T-helper 1 cell treated with Interleukin-12 subunit alpha and Interleukin-12 subunit beta and Interleukin-4 antibody, amounts not matched to agents 30 ng/mL and 1 ng/mL, for 36 hours (primary cell): ENCODE measurements at regions not wholly inside any gene's neighbourhood (a gene's known extent, or its start where the extent isn't known, plus 50 kb on each side); places are given as distances from the start of the nearest gene placed in this dataset.

Experiments
- intact Hi-C: fragments of 100-400 bp; cut with micrococcal nuclease; formaldehyde crosslinking; loops from one replicate; pipeline ENCODE4 v1.15.1; 2024

GRCh38 chr21:24785033-24785432, 822.2 kb downstream of the MRPL39 start:
- intact Hi-C loops: no loop called here

DNA sequence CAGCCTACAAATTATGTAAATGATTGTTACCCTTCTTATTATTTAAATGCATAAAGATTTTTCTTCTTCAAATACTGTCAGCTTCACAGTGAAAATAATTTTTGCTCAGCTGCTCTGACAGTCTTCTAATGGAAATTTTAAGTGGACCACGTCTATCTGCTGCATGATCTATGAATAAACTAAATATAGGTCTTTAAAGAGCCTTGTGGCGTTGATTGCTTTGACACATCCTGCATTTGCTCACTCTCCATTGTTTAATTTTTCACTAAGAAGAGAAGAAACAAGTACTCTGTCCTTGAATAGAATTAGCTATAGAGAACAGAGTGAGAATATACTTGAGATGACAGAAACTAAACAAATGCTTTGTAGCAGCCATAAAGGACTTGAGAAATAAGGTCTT, 826.1 kb downstream of the MRPL39 start:
- intact Hi-C loops: no loop called here

DNA sequence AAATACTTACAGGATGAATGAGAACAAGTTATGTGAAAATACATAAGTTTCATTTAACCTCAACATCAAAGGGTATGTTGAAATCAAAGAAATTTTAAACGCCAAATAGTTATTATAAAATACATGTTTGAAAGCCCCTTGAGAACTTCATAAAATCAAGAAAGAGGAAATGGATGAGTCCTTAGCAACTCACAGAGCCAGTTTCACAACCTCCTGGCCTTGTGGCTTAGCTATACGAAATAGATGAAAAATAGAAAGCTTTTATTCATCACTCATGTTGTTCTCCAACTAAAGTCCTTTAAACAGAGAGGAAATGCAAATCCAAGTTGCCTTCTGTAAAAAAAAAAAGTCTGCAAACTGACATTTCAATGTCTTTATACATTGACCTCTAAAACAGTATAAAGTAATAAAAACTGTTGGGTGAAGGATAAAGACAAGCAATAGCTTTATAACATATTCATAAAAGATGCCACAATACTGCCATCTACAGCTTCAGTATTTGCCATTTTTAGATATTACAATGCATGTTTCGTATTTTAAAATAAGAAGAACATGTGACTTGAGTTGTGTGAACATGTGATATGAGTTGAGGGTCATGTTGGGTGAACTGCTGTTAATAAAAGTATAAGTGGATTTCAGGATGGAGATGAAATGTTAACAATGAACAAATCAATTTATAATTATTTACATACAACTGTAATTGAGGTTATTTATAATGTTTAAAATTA, 847.8 kb downstream of the MRPL39 start:
- intact Hi-C loops: no loop called here

- intact Hi-C loops: no loop called here
Observed at GRCh38 chr21:24738063-24738462, 869.2 kb downstream of the MRPL39 start.

DNA sequence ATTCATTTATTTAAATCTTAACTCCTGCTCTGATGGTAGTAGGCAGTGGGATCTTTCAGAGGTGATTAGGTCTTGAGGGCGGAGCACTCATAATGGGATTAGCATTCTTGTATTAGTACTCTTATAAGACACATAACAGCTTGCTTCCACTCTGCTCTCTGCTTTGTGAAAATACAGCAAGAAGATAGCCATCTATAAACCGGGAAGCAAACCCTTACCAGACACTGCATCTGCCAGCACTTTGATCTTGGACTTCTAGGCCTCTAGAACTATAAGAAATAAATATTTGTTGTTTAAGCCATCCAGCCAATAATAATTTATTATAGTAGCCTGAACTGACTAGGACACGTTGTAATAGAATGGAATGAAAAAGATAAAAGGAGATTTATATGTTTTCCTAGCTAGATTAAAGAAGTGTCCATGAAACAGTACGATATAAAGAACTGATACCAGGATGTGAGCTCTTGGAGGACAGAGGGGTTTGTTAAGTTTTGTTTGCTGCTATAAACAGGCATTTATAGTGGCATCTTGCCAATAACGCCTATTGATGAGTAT, 869.9 kb downstream of the MRPL39 start:
- intact Hi-C loops: no loop called here

DNA sequence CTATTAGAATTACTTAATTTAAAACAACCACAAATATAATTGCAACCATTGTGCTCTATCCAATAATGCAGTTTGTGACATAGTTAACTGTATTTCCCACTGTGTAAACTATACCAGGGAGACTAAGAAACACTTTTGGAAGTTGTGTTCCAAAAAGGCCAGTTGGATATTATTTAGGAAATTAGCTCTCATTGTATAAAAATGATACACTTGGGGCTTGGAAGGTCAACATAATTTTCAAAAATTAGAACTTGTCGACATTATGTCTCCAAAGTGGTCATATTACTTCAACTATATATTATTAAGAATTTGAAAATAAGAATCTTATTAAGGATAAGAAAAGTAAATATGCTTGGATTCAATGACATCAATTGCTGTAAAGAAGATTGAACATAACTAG, 876.6 kb downstream of the MRPL39 start:
- intact Hi-C loops: no loop called here

DNA sequence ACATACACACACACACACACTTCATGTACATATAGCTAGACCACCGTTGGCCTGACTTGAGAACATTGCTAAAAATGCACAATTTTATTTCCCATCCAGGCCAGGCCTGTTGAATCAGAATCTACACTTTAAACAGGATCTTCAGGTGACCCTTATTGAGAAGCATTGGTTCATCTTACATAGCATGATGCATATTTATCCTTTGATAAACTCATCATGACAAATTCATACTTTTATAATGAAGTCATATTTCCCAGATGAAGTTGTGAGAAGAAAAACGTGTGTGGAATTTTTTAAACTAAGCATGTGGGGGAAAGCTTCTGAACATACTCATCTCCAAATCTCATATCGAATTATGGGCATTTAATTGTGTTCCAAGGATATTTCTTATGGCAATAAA, 877.7 kb downstream of the MRPL39 start:
- intact Hi-C loops: no loop called here

GRCh38 chr21:24727803-24728440, 879.4 kb downstream of the MRPL39 start:
- intact Hi-C loops: no loop called here

GRCh38 chr21:24716281-24716918, 890.9 kb downstream of the MRPL39 start:
- intact Hi-C loops: no loop called here

DNA sequence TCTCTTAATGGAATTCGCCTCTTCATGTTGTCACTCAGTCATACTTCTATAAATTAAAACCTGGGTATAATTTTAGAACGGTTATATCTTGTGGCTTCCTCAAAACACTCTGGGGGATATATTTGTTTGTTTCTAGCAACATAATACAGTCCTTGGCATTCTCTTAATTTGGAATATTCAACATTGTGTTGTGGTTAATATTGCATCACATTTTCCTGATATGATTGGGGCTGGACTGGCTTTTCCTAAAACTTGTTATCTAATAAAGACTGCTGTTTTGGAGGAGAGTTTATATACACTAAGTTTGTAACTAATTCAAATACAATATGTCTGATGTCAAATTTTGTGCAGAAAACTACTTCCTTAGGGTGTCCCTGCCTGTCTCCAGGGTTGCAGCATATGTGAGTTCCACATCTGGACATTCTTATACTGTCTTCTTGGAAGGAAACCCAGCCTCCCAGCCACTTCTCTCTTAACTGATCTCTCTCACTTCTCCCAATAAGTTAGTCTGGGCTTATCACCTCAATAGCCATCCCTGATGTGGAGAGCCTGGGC, 892.6 kb downstream of the MRPL39 start:
- intact Hi-C loops: no loop called here

DNA sequence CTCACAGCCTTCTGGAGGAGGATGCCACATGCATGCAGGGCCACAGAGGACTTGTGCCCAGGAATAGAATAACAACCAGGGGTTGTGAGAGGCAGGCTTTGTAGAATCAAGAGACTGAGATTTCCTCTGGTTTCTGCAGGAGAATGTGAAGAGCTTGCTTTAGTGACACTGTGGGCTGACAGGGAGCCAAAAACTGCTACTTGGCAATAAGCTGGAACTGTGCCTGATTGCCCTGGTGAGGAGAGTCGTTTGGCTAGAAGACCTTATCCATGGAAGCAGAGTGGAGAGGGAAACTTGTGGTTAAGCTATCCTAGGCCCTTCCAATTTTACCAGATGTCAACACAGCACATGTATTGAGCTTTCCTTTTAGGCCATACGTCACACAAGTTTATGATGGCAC, 902.1 kb downstream of the MRPL39 start:
- intact Hi-C loops: no loop called here

GRCh38 chr21:24693779-24694178, 913.5 kb downstream of the MRPL39 start:
- intact Hi-C loops: no loop called here

- intact Hi-C loops: no loop called here
Observed at GRCh38 chr21:24681456-24681855, 925.8 kb downstream of the MRPL39 start.

DNA sequence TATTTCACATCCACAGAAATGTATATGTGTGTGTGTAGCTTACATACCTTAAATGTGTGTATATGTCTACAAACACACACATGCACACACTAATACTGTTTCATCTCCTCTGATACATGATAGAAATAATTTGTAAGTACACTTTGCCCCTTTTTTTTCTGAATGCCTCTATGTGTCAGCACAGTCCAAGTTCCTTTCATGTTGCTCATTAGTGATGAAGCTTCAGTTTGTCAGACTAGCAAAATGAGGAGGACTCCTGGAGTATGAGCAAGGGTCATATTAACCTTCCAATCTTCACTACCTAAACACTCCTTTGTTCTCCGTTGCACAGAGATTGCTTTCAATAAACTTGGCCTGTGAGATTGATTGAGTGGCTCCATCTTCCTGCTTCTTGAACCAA, 935.4 kb downstream of the MRPL39 start:
- intact Hi-C loops: no loop called here

GRCh38 chr21:24658926-24659325, 948.4 kb downstream of the MRPL39 start:
- intact Hi-C loops: no loop called here

DNA sequence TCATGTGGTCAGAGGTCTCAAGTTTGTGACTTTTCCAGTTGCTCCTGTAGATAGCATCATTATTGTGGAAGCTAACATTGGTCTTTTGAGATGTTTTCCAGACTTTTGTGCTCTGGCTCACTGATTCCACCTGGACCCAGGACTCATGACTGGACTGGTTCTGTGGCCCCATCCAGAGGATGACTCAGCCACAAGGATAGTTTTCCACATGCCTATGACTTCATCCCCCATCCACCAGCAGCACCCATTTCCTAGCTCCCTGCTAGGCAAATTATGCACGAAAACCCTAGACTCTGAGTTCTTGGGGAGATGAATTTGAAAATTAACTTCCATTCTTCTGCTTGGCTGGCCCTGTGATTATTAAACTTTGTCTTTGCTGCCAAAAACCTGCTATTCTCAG, 949.3 kb downstream of the MRPL39 start:
- intact Hi-C loops: no loop called here

DNA sequence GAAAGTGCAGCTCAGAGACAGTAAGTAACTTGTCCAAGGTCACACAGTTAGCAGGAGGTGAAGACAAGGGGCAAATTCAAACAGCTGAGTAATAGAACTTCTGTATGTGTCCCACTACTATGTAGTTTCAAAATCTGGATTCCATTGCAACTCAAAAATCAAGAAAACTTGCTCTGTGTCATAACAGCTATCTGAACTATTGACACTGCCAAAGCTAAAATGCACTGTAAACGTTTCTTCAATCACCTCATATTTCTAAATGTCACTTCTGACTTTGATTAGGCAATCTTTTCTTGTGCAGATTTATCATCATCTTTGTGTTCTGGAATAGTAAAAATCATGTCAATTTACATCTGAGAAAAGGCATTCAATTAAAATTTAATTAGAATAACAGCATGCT, 957.6 kb downstream of the MRPL39 start:
- intact Hi-C loops: no loop called here

GRCh38 chr21:24636696-24637095, 970.6 kb downstream of the MRPL39 start:
- intact Hi-C loops: no loop called here

DNA sequence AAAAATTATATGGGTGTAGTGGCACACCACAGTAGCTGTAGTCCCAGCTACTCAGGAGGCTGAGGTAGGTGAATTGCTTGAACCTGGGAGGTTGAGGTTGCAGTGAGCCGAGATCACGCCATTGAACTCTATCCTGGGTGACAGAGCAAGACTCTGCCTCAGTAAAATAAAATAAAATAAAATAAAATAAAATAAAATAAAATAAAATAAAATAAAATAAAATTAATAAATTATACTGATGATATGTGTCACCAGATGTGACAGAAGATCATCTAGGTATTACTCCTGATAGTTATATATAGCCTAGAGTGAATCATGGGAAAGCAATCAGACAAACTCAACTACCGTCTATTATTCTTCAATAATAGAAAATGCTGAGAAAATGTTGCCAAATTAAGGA, 972.5 kb downstream of the MRPL39 start:
- intact Hi-C loops: no loop called here

GRCh38 chr21:24628536-24628935, 978.7 kb downstream of the MRPL39 start:
- intact Hi-C loops: no loop called here

DNA sequence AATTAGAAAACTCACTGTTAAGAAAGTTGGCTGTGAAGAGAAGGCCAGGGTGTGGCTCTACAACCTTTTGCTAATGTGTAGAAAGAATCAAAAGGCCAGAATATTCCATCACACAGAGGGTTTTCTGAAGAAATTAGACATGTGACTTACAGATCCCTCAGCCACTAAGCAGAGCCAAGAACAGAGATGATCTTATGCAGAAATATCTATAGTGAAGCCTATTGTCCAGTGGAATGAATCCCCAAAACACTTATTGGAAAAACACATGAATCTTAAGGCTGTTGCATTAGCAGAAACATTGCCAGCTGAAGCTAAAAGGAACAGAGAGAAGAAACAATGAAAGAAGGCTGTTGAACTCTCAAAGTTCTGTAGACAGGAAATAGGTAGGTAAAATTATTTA, 979.2 kb downstream of the MRPL39 start:
- intact Hi-C loops: no loop called here

DNA sequence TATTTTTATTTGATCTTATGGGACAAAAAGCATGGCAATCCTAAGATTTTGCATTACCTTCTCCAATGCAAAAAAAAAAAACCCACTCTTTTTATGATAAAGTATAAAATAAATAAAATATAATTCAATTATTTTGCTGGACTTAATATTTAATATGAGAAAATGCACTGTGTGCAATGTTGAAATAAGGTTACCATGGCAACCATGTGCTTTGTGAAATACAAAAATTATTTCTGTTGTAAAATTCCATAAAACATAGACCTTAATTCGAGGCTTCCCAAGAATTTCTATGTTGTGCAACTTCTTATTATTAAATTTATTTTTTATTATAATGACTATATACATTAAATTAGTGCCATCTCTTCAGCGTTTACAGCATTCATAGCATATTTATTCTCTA, 989.5 kb downstream of the MRPL39 start:
- intact Hi-C loops: no loop called here
